ENCODE measurements at regions not wholly inside any gene's neighbourhood (a gene's known extent, or its start where the extent isn't known, plus 50 kb on each side); places are given as distances from the start of the nearest gene placed in this dataset.

DNA sequence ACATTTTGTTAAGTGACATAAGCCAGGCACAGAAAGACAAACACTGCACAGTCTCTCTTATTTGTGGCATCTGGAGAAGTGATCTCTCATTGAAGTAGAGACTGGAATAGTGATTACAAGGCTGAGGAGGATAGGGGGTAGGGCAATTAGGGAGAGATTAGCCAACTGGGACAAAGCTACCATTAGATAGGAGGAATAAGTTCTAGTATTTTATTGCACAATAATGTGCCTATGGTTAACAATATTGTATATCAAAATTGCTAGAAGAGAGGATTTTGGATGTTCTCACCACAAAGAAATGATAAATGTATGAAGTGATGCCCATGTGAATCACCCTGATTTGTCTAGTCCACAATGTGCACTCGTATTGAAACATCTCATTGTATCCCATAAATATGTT is 281.8 kb downstream of the MTRR start:
- no peak for DNase-seq

DNA sequence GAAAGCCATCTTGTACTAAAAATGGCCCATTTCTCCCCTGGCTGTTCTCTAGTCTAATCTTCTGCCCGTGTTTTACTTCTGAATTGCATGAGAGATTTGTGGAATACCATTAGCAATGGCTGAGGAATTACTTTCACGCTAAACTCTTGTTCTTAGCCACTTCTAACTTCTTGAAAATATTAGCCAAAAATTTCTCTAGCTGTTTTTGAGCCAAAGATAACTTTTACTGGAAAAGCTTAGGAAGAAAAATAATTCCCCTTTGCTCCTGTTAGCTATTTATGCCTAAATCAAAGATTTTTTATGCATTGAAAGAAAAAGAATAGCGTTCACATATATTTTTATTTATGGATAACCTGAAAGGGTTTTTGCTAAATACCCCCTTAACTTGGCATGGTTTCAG is 287.8 kb downstream of the MTRR start:
- no peak for DNase-seq

DNA sequence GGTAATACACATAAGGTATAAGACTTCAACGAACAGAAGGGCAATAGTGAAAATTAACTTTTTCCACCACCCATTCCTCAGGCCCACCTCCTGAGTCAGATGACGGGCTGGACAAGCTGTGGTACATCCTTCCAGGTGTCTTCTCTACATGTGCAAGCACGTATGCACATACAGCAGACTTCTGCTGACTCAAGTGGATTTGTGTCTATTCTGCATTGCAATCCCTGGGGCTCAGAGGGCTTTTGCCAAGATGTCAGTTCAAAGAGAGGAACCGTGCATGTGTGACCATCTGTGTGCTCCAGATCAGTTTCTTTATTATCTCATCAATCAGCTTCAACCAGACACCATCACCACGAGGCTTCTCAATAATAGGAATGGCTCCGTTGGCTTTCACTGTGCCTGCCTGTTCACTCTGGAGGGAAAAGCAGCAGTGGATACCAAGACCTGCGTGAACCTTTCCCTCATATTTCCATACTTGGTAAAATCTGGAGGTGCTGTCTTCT is 288.4 kb downstream of the MTRR start:
- DNase-seq = no peak

DNA sequence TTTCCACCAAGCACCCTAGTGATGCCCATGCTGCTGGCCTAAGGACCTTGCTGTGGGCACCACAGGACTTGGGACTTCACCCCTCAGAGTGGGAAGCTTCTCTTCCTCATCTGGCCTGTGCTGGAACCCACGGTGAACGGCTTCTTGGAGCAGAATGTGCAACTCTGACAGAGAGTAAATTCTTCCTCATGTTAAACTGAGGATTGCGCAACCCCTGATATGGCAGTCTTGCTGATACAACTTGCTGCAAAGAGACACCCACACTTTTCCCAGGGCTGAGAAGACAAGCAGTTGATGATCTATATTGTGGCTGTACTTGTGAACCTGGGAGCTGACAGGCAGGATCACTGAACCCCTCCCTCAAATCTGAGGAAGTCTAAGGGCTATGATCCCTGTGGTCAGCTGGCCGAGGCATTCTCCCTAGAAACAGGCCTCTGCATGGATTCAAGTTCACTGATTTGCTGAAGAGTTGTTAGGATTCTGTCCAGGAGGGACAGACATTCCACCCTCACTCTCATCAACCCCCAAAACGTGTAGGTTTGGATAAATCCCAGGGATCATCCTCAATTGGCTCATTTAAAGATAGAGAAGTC is 307.2 kb downstream of the MTRR start:
- no peak for DNase-seq

DNA sequence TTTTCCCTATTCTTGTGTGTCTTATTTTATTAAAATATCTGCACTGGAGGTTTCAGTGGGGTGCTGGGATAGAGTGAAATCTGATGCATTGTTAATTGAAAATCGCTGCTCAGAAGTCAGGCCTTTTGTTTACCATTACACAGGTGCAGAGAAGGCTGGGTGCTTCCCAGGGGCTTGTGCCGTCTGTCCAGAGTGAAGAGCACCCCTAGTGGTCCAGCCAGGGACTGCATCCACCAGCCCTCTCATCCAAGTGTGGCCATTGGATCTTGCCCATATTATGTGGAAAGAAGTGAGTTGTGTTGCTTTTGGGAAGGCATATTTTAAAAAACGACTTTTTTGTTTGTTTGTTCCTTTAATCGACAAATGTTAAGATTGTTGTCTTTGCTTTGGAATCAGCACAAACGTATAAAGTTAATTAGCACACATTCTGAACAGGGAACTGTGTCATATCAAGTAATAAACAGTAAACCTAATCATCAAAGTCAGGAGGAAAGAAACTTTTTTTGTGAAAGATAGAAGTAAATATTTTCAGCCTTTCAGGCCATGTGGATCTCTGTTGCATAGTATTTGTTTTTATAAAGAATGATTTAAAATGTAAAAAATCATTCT is 315.6 kb downstream of the MTRR start:
- DNase-seq = no peak

- DNase-seq = no peak
Measured at GRCh38 chr5:8185852-8186251, 316.9 kb downstream of the MTRR start.

DNA sequence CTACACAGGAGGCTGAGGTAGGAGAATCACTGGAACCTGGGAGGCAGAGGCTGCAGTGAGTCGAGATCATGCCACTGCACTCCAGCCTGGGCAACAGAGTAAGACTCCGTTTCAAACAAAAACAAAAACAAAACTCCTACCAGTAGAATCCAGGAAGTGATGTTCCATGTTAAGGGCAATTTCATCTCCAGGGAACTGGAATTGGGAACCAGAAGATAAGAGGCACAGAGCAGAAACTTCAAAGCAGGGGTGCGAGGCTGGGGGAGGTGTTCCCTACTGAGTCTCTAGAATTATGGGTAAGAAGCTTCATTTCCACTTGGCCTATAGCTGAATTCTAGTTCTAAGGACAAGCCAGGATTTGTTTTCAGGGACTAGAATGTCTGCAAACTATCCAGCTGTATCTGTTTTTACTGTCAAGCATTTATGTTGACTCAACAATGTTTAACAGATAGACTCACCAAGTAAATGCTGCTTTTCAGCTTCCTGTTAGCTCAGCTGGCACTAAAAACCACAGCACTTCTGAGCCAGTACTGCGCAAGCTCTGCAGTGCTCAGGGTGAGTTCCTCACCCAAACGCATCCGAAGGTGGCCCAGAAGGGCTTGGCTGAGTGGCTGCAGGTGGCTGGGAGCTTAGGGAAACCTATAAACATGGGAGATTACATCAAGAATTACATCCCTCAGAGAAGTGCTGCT is 320.1 kb downstream of the MTRR start:
- DNase-seq = no peak

- no peak for DNase-seq
Measured at GRCh38 chr5:8192840-8193239, 323.9 kb downstream of the MTRR start.

DNA sequence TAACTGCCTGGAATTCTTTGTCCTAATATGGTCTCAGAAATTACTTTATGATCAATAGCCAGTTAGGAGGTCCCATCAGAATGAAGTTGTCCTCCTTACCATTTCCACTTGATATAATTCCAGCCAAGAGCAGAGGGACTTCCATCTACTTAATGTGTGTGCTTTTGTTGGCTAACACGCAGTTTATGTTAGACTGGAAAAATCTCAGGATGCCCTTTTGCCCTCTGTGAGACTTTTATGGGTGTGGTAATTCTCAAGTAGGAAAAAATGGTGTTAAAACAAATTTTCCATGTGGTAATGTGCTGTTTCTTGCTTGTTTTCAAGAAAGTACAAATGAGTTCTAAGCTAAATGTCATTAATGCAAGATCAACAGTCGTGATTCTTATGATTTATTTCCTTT is 327.1 kb downstream of the MTRR start:
- no peak for DNase-seq

DNA sequence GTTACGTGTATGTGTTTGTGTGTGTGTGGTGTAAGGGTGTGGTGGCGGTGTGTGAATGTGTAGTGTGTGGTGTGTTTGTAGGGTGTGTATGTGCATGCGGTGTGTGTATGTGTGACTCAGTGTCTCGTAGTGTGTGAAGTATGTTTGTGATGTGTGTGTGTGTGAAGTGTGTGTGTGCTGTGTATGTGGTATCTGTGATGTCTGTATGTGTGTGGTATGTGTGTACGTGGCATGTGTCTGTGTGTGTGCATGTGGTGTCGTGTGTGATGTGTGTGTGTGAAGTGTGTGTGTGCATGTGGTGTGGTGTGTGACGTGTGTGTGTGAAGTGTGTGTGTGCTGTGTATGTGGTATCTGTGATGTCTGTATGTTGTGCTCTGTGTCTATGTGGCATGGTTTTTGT is 339.4 kb downstream of the MTRR start:
- no peak for DNase-seq

GRCh38 chr5:8209500-8209899 is 340.6 kb downstream of the MTRR start:
- no peak for DNase-seq

DNA sequence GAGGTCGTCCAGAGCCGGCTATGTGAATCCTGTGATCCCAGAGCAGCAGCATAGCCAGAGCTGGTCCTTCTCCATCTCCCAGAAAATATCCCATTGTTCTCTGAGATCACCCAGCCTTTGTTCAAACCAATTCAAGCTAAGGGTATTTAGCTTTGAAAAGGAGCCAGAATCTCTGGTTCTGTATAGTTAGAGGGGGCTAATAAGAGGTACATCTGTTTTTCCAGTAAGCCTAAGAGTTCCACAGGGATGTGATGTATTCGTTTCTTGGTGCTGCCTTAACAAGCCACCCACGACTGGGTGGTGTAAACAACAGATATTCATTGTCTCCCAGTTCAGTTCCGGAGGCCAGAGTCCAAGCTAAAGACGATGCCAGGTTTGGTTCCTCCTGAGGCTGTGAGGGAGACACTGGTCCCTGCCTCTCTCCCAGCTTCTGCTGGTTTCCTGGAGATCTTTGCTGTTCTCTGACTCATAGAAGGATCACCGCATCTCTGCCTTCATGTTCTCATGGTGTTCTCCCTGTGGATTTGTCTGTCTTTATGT is 344.8 kb downstream of the MTRR start:
- no peak for DNase-seq

GRCh38 chr5:8216921-8217320 is 348.0 kb downstream of the MTRR start:
- DNase-seq = no peak

GRCh38 chr5:8226148-8226547 is 357.2 kb downstream of the MTRR start:
- DNase-seq = no peak

DNA sequence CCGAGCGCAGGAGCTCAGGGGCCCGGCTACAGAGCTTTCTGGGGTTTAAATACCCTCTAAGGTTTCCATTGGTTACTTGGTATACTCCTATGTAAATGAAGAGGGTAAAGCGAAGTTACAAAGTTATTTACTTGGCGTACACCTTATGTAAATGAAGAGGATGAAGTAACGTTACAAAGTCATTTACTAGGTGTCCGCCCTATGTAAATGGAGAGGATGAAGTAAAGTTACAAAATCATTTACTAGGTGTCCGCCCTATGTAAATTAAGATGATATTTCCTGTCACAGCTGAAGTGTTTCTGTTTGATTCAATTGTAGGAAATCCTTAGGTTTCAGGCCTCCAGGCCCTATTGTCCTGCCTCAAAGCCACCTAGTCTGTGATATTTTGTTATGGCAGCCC is 358.2 kb downstream of the MTRR start:
- no peak for DNase-seq

DNA sequence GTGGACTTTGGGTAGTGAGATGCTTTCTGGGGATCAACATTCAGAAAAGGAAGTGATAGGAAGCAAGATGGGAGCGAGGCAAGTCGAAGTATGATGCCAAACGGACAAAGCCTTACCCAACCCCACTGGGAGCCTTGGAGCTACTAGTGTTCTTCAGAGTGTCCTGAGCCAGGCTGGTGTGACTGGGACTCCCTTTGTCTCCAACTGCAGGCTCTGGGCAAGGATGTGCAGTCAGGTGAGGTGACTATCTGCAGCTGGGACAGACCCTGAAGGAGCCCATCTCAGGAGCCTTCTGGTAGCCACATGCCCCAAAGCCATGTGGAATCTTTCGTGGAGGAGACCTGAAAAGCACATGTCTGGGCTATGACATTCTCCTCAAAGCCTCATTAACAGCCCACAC is 360.6 kb downstream of the MTRR start:
- no peak for DNase-seq

DNA sequence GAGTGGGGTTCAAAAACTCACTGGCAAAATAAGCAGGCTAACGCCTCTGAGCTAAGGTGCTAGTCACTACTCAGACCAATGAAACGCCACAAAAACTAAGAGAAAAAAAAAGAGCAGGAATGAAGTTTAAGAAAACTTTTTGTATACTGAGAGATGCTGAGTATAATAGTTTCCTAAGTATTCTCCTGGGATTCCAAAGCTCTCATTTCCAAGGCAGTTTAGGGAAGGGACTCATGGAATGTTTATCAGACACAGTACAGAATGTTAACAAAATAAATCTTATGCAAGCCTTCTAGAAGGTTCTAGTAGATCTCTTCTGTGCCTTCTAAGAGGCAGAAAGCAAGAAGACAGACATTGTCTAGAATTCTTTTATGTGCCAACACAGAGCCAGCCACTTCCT is 361.9 kb downstream of the MTRR start:
- DNase-seq = no peak

- no peak for DNase-seq
Measured at GRCh38 chr5:8233479-8233878, 364.5 kb downstream of the MTRR start.

- DNase-seq = no peak
Measured at GRCh38 chr5:8234179-8234770, 365.3 kb downstream of the MTRR start.

GRCh38 chr5:8238080-8238479 is 369.1 kb downstream of the MTRR start:
- DNase-seq = no peak

- no peak for DNase-seq
Measured at GRCh38 chr5:8239198-8239597, 370.2 kb downstream of the MTRR start.

DNA sequence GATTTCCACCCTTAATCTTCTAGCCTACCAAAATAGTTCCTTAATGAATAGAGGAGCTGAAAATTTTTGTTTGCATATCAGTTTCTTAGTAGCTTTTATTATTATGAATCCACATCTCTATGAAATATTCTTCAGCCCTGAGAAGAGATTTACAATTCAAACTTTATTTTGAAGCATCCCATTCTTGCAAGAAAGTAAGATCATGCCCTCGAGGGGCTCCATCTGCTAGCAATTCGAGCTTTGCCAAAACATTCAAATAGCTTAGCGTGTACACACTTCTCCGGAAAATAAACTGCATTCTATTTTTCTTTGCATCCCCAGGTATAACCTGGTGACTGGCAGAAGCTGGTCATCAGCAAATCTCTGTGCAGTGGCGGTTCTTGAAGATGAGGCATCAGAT is 370.7 kb downstream of the MTRR start:
- no peak for DNase-seq

DNA sequence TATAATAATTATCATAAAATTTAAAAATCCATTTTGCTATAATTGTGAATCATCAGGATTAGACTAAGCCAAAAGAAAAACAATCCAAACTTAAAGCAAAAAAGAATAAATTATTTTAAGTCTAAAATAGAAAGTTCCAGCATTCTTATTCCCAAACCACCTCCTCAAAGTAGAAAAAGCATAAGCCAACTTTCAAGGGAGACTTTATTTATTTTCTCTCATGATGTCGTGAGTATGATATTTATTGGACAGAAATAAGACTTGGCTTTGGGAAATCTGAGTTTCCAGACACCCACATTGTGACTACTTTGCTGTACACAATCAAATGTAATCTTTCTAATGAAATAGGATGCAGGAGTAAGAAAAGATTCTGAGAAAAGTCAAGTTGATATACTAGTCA is 372.1 kb downstream of the MTRR start:
- DNase-seq = no peak

DNA sequence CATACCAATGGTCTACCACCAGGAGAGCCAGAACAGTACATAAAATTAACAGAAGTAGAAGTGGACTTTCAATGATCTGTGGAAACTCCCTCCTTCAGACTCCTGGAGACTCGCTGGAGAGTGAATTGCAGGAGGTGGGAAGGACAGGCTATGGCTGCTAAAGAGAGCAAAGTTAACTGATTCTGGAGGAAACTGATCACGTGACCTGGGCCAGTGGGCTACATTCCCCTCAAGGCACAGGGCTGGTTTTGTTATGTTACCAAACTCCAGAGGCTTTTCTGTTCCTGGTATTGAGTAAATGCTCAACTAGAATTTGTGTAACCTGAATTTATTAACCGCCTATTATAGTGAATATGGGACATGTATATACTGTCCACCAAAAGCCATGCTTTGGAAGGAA is 372.6 kb downstream of the MTRR start:
- no peak for DNase-seq

Measured in right forelimb (tissue), 1 donor.